Mucosa of stomach (tissue), 1 donor: ENCODE measurements at regions not wholly inside any gene's neighbourhood (a gene's known extent, or its start where the extent isn't known, plus 50 kb on each side); places are given as distances from the start of the nearest gene placed in this dataset.
"Not testable (repeated sequence)": the region's sequence is repeated elsewhere in the genome, so short reads cannot be mapped to it uniquely, and the experiment has no call there.

Source experiments
- H3K27me3 ChIP-seq: one replicate; pipeline ENCODE4 v1.7.0; 2013; ENCODE audit warnings: mild to moderate bottlenecking, low read length; ENCODE audit not compliant: control insufficient read depth, insufficient read depth
- H3K36me3 ChIP-seq: one replicate; pipeline ENCODE4 v1.7.0; 2013; ENCODE audit warnings: low read length; ENCODE audit not compliant: control insufficient read depth, insufficient read depth
- H3K4me1 ChIP-seq: one replicate; pipeline ENCODE4 v1.7.0; 2013; ENCODE audit warnings: mild to moderate bottlenecking, low read length; ENCODE audit not compliant: control insufficient read depth, insufficient read depth
- H3K4me3 ChIP-seq: one replicate; pipeline ENCODE4 v1.7.0; 2013; ENCODE audit warnings: low read length
- H3K9ac ChIP-seq: one replicate; pipeline ENCODE4 v1.7.0; 2013; ENCODE audit warnings: mild to moderate bottlenecking, low read length, moderate library complexity
- H3K9me3 ChIP-seq: one replicate; pipeline ENCODE4 v1.7.0; 2013; ENCODE audit warnings: mild to moderate bottlenecking, low read length, moderate library complexity; ENCODE audit not compliant: control insufficient read depth
- donor health status: Pancreatic carcinoma.

GRCh38 chr13:23963184-23963931 is 66.1 kb upstream of the C1QTNF9B start:
- no peaks in the 10 kb centered on the region for H3K27me3 ChIP-seq
- H3K4me1 ChIP-seq = peaks cover 16% of the 10 kb centered on the region
- no peaks in the 10 kb centered on the region for H3K36me3 ChIP-seq
- H3K9me3 ChIP-seq = no peaks in the 10 kb centered on the region
- H3K9ac ChIP-seq = no peak overlapping the region
- no peak overlapping the region for H3K4me3 ChIP-seq

- Histone ChIP-seq H3K9me3 (no peaks in the 10 kb centered on the region), H3K4me1 (peaks cover 16% of the 10 kb centered on the region), H3K36me3 (no peaks in the 10 kb centered on the region), H3K27me3 (no peaks in the 10 kb centered on the region), H3K4me3 (no peak overlapping the region), H3K9ac (no peak overlapping the region)
These were observed 66.6 kb upstream of the C1QTNF9B start for GRCh38 chr13:23963947-23964346.

DNA sequence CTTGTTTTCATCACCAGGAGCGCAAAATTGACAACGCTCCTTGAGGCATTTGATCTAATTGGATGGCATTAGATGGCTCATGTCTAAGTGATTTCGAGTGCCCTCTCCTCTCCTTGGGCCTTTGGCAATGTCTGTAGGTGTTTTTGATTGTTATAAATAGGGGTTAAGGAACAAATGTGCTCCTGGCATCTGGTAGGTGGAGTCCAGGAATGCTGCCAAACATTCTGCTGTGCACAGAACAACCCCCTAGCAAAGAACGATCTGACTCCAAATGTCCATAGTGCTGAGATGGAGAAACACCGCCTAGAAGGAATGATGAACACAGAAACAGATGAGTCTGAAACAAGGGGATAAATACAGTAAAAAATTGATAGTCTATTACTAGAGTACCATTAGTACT is 68.0 kb upstream of the C1QTNF9B start:
- Histone ChIP-seq H3K4me1 (peaks cover 16% of the 10 kb centered on the region), H3K27me3 (no peaks in the 10 kb centered on the region), H3K4me3 (no peak overlapping the region), H3K9ac (no peak overlapping the region), H3K9me3 (no peaks in the 10 kb centered on the region), H3K36me3 (no peaks in the 10 kb centered on the region)

DNA sequence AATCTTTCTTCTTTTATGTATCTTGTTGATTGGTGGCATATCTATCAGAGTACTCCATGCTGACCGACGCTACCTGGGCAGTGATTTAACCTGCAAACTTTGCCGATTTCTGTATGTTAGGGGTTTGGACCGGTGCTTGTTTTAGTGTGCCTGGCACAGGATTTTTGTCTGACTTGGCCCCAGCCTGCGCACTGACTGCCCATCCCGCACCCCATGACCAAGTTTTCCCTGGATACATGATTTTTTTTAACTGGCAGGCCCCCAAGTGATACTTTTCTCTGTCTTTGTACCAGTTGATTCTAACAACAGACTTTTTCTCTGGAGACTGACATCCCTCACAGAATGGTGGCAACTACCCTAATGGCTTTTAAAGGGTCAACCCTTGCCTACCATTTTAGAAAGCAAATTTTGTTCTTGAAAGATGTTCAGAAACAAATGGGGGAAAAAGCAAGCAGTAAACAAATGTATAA is 69.0 kb upstream of the C1QTNF9B start:
- peak overlapping the region; percentile 44 for H3K9ac ChIP-seq
- H3K36me3 ChIP-seq = no peaks in the 10 kb centered on the region
- H3K4me3 ChIP-seq = no peak overlapping the region
- peaks cover 16% of the 10 kb centered on the region for H3K4me1 ChIP-seq
- no peaks in the 10 kb centered on the region for H3K9me3 ChIP-seq
- no peaks in the 10 kb centered on the region for H3K27me3 ChIP-seq

GRCh38 chr13:23966691-23967615 is 69.7 kb upstream of the C1QTNF9B start:
- H3K4me1 ChIP-seq = peaks cover 16% of the 10 kb centered on the region
- peak overlapping the region; percentile 44 for H3K9ac ChIP-seq
- H3K4me3 ChIP-seq = peak overlapping the region; percentile 6

DNA sequence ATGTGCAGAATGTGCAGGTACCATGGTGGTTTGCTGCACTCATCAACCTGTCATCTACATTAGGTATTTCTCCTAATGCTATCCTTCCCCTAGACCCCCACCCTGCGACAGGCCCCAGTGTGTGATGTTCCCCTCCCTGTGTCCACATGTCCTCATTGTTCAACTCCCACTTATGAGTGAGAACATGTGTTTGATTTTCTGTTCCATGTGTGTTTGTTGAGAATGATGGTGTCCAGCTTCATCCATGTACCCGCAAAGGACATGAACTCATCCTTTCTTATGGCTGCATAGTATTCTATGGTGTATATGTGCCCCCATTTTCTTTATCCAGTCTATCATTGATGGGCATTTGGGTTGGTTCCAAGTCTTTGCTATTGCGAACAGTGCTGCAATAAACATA is 70.5 kb upstream of the C1QTNF9B start:
- H3K9me3 ChIP-seq, H3K36me3 ChIP-seq, H3K27me3 ChIP-seq, H3K4me3 ChIP-seq, H3K9ac ChIP-seq: not testable (repeated sequence)
- peaks cover 16% of the 10 kb centered on the region for H3K4me1 ChIP-seq

More at GRCh38 chr13:23966691-23967615, 69.7 kb upstream of the C1QTNF9B start:
- H3K27me3 ChIP-seq = no peaks in the 10 kb centered on the region
- H3K36me3 ChIP-seq = no peaks in the 10 kb centered on the region
- H3K9me3 ChIP-seq = no peaks in the 10 kb centered on the region

- Histone ChIP-seq H3K9ac (no peak overlapping the region), H3K36me3 (no peaks in the 10 kb centered on the region), H3K27me3 (no peaks in the 10 kb centered on the region), H3K9me3 (no peaks in the 10 kb centered on the region), H3K4me3 (no peak overlapping the region), H3K4me1 (peaks cover 11% of the 10 kb centered on the region)
These were observed 72.3 kb upstream of the C1QTNF9B start for GRCh38 chr13:23969647-23970046.

DNA sequence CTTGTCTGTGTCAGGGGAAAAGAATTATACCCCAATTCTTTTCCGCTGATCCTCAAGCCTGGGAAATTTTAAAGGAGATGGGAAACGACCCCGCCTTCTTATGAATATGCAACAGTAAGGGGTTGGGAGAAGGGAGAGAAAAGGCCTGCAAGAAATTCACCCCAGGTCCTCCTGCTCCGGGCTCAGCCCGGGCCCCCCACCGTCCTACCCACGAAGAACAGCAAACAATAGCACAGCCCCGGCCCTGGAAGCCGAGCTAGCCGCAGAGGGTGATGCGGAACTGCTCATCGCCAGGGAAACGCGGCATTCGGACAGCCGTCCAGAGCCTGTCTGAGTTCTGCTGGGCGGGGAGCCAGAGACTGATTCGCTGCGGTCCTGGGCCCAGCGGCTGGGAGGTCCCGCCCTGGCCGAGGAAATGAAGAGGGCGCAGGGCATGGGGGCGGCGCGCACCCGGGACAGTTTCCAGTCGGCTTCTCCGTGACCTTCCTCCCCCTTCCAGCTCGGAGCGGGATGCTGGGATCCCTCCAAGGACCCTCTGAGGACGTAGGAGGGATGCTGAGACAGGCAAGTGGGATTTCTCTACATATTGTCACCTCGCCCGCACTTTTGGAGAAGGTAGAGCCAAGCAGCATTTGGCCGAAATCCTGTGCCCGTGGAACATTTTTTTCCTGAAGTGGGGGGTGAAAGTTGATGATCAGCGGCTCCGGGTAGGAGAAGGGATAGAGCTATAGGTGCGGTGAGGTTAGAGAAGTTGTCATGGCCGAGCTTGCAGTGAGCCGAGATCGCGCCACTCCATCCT is 82.3 kb upstream of the C1QTNF9B start:
- H3K4me1 ChIP-seq = peaks cover 9% of the 10 kb centered on the region
- H3K9me3 ChIP-seq = no peaks in the 10 kb centered on the region
- peak overlapping the region; percentile 27 for H3K4me3 ChIP-seq
- peaks cover 18% of the 10 kb centered on the region for H3K27me3 ChIP-seq
- peak overlapping the region; percentile 49 for H3K9ac ChIP-seq
- H3K36me3 ChIP-seq = no peaks in the 10 kb centered on the region

- H3K4me3 ChIP-seq = peak overlapping the region; percentile 27
- H3K9ac ChIP-seq = peak overlapping the region; percentile 49
- no peaks in the 10 kb centered on the region for H3K9me3 ChIP-seq
- H3K36me3 ChIP-seq = no peaks in the 10 kb centered on the region
- peaks cover 9% of the 10 kb centered on the region for H3K4me1 ChIP-seq
- peaks cover 18% of the 10 kb centered on the region for H3K27me3 ChIP-seq
These were observed 82.9 kb upstream of the C1QTNF9B start for GRCh38 chr13:23980160-23980551.

DNA sequence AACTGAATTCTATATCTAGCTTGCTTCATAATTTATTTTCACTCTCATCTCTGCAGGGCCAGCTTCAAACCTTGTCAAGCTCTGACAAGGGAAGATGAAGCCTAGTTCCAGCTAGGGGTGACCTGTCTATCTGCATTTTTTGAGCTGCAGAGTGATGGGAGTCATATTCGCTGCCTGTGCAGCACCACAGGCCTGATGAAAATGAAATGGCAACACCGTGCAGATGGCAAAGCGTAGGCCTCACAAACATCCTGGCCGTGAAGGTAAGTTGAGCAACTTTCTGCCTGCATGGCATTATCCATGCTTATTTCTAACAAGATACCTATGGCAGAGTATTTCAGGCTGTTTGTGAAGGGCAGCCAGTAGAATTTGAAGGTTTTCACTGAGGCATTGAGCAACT is 86.4 kb upstream of the C1QTNF9B start:
- Histone ChIP-seq H3K4me3 (no peak overlapping the region), H3K36me3 (no peaks in the 10 kb centered on the region), H3K27me3 (peaks cover 16% of the 10 kb centered on the region), H3K9ac (no peak overlapping the region), H3K9me3 (no peaks in the 10 kb centered on the region), H3K4me1 (peaks cover 9% of the 10 kb centered on the region)

DNA sequence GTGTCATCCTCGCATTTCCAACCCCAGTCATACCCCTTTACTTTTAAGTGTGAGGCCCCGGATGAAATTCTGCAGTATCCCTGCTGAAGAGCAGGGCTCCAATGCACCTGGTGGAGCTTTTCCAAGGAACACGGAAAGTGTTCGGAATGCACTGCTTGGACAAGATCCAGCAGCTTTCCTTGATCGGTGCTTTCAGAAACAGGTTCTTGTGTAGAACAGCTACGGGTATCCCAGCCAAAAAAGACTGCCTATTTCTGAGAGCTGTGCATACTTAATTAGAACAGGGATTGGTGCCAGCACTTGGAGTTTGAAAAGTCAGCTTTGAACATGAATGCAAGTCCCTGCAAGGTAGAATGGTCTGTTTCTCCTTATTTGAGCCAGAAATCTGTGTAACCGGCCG is 87.2 kb upstream of the C1QTNF9B start:
- Histone ChIP-seq H3K9me3 (no peaks in the 10 kb centered on the region), H3K36me3 (no peaks in the 10 kb centered on the region), H3K9ac (no peak overlapping the region), H3K27me3 (peaks cover 10% of the 10 kb centered on the region), H3K4me3 (no peak overlapping the region), H3K4me1 (peaks cover 4% of the 10 kb centered on the region)
